H1 (cell line): ENCODE measurements at regions not wholly inside any gene's neighbourhood (a gene's known extent, or its start where the extent isn't known, plus 50 kb on each side); places are given as distances from the start of the nearest gene placed in this dataset.

Experiments
- CTCF ChIA-PET: fragments of 300-600 bp; sonication (Branson Sonifier 250); formaldehyde crosslinking; loops from one replicate; lab custom pipeline; 2021; ENCODE audit not compliant: partially characterized antibody; lab: Charles Lee
- POLR2A ChIA-PET: fragments of 300-600 bp; sonication (Branson Sonifier 250); formaldehyde crosslinking; loops from one replicate; lab custom pipeline; 2021; ENCODE audit warnings: inconsistent platforms; ENCODE audit not compliant: partially characterized antibody; lab: Charles Lee
- DNase-seq, 2 experiments: peaks; one replicate each; pipeline versions ENCODE4 v3.0.0 to v3.0.0-alpha.2; 2010 to 2022; ENCODE audit warnings: low spot score in 2 of 2, low read depth in 1 of 2, mixed read lengths in 1 of 2
- FAIRE-seq: peaks from 2 replicates; lab custom pipeline; 2011; peaks lifted over from hg19 to GRCh38; lab: Jason Lieb, UNC
- H2AFZ ChIP-seq: 2 replicates; pipeline ENCODE4 v1.8.1; 2012; ENCODE audit warnings: low read length, inconsistent platforms
- H2AK5ac ChIP-seq: 2 replicates; pipeline ENCODE4 v1.6.1; 2013; ENCODE audit warnings: low read depth, low read length
- H2BK120ac ChIP-seq: replicated peaks from 2 replicates; pipeline ENCODE3; 2013; ENCODE audit warnings: low read depth, low read length, inconsistent platforms
- H2BK12ac ChIP-seq: 2 replicates; pipeline ENCODE4 v1.6.1; 2013; ENCODE audit warnings: low read depth, low read length
- H2BK15ac ChIP-seq: 2 replicates; pipeline ENCODE4 v1.6.1; 2013; ENCODE audit warnings: low read length
- H2BK20ac ChIP-seq: 2 replicates; pipeline ENCODE4 v1.6.1; 2013; ENCODE audit warnings: low read length
- H2BK5ac ChIP-seq: 2 replicates; pipeline ENCODE4 v1.6.1; 2013; ENCODE audit warnings: low read depth, low read length
- H3K14ac ChIP-seq: 2 replicates; pipeline ENCODE4 v1.6.1; 2013; ENCODE audit warnings: inconsistent platforms; ENCODE audit not compliant: insufficient read length
- H3K18ac ChIP-seq: 2 replicates; pipeline ENCODE4 v1.6.1; 2013; ENCODE audit warnings: low read length; ENCODE audit errors: extremely low read depth
- H3K23ac ChIP-seq: 2 replicates; pipeline ENCODE4 v1.6.1; 2013; ENCODE audit warnings: inconsistent platforms; ENCODE audit not compliant: insufficient read length
- H3K23me2 ChIP-seq: 2 replicates; pipeline ENCODE4 v1.6.1; 2013; ENCODE audit warnings: low read depth, low read length
- H3K27ac ChIP-seq: 2 replicates; pipeline ENCODE4 v1.6.1; 2011; ENCODE audit warnings: low read depth, low read length, inconsistent platforms
- H3K27me3 ChIP-seq, 4 experiments: replicated peaks in 1 of 4; 1 replicate in 1 of 4; 2 replicates in 3 of 4; pipeline versions ENCODE4 v1.6.1 to v1.8.1; 2011 to 2013; ENCODE audit warnings: low read length in 3 of 4, mild to moderate bottlenecking in 3 of 4, inconsistent platforms in 2 of 4, mixed read lengths in 2 of 4, moderate library complexity in 1 of 4; ENCODE audit not compliant: control insufficient read depth in 3 of 4, insufficient read depth in 3 of 4; ENCODE audit errors: extremely low read depth in 1 of 4
- H3K36me3 ChIP-seq, 4 experiments: 2 replicates each; pipeline versions ENCODE4 v1.6.1 to v1.8.1; 2011 to 2013; ENCODE audit warnings: mild to moderate bottlenecking in 4 of 4, low read length in 3 of 4, moderate library complexity in 2 of 4, control low read depth in 1 of 4, inconsistent platforms in 1 of 4; ENCODE audit not compliant: insufficient read depth in 4 of 4, control insufficient read depth in 2 of 4
- H3K4ac ChIP-seq: replicated peaks from 2 replicates; pipeline ENCODE3; 2013; ENCODE audit warnings: low read length, low read depth, mixed read lengths, inconsistent platforms; ENCODE audit not compliant: insufficient read length
- H3K4me1 ChIP-seq, 4 experiments: replicated peaks in 1 of 4; 1 replicate in 1 of 4; 2 replicates in 3 of 4; pipeline versions ENCODE4 v1.6.1 to v1.8.1; 2011 to 2013; ENCODE audit warnings: low read length in 3 of 4, inconsistent platforms in 2 of 4, mixed read lengths in 1 of 4; ENCODE audit not compliant: insufficient read depth in 4 of 4, control insufficient read depth in 3 of 4
- H3K4me2 ChIP-seq, 2 experiments: 2 replicates each; pipeline versions ENCODE4 v1.6.1 to v1.8.1; 2011 to 2013; ENCODE audit warnings: low read depth in 2 of 2, low read length in 2 of 2, control low read depth in 1 of 2, inconsistent platforms in 1 of 2, mild to moderate bottlenecking in 1 of 2; ENCODE audit not compliant: insufficient read depth in 1 of 2
- H3K4me3 ChIP-seq, 4 experiments: fragments of 200-600, 300-600 bp in 1 of 4; sonication (generic), shearing (Covaris generic), sonication (Bioruptor Twin) in 1 of 4; 2 replicates each; pipeline versions ENCODE4 v1.5.1 to v1.8.1; 2011 to 2016; ENCODE audit warnings: low read length in 4 of 4, low read depth in 3 of 4, control low read depth in 2 of 4, inconsistent platforms in 2 of 4, mild to moderate bottlenecking in 2 of 4, mixed read lengths in 1 of 4, moderate library complexity in 1 of 4; ENCODE audit not compliant: insufficient read depth in 2 of 4; ENCODE audit errors: extremely low read depth in 1 of 4
- H3K56ac ChIP-seq: replicated peaks from 2 replicates; pipeline ENCODE3; 2013; ENCODE audit warnings: low read depth, mild to moderate bottlenecking, mixed read lengths, low read length, inconsistent platforms; ENCODE audit not compliant: insufficient read length
- H3K79me1 ChIP-seq: 2 replicates; pipeline ENCODE4 v1.6.1; 2013; ENCODE audit warnings: low read depth, low read length, control low read depth
- H3K79me2 ChIP-seq, 2 experiments: 2 replicates each; pipeline versions ENCODE4 v1.6.1 to v1.8.1; 2012 to 2013; ENCODE audit warnings: low read length in 2 of 2, mild to moderate bottlenecking in 2 of 2, inconsistent platforms in 1 of 2; ENCODE audit not compliant: insufficient read depth in 2 of 2, control insufficient read depth in 1 of 2
- H3K9ac ChIP-seq, 4 experiments: replicated peaks in 1 of 4; 1 replicate in 1 of 4; 2 replicates in 3 of 4; pipeline versions ENCODE4 v1.6.1 to v1.8.1; 2011 to 2013; ENCODE audit warnings: low read depth in 3 of 4, low read length in 3 of 4, control low read depth in 2 of 4, mild to moderate bottlenecking in 2 of 4, moderate library complexity in 2 of 4, inconsistent platforms in 1 of 4; ENCODE audit errors: extremely low read depth in 1 of 4
- H3K9me3 ChIP-seq, 2 experiments: 2 replicates each; pipeline versions ENCODE4 v1.6.1 to v1.8.1; 2012 to 2013; ENCODE audit warnings: mild to moderate bottlenecking in 2 of 2, moderate library complexity in 2 of 2, control low read depth in 1 of 2, inconsistent platforms in 1 of 2, low read depth in 1 of 2, low read length in 1 of 2, mixed read lengths in 1 of 2; ENCODE audit not compliant: insufficient read depth in 2 of 2
- H4K20me1 ChIP-seq, 2 experiments: replicated peaks in 1 of 2; 2 replicates each; pipeline versions ENCODE3 to v1.8.1; 2011 to 2013; ENCODE audit warnings: inconsistent platforms in 2 of 2, low read length in 2 of 2, mild to moderate bottlenecking in 1 of 2; ENCODE audit not compliant: insufficient read depth in 2 of 2, control insufficient read depth in 1 of 2
- H4K5ac ChIP-seq: 2 replicates; pipeline ENCODE4 v1.6.1; 2013; ENCODE audit warnings: low read length, low read depth, mixed read lengths, inconsistent platforms; ENCODE audit not compliant: insufficient read length
- H4K8ac ChIP-seq: 2 replicates; pipeline ENCODE4 v1.8.0; 2013; ENCODE audit warnings: mild to moderate bottlenecking, moderate library complexity, low read length, inconsistent platforms; ENCODE audit not compliant: insufficient read depth; ENCODE audit errors: extremely low read depth
- H4K91ac ChIP-seq: replicated peaks from 2 replicates; pipeline ENCODE3; 2013; ENCODE audit warnings: low read length, mixed read lengths, inconsistent platforms; ENCODE audit not compliant: insufficient read length
- BCL11A ChIP-seq, 2 experiments: IDR thresholded peaks; one replicate each; pipeline ENCODE4 v1.6.1; 2011; ENCODE audit warnings: low read depth in 2 of 2, low read length in 2 of 2, mild to moderate bottlenecking in 2 of 2
- CBX8 ChIP-seq: fragments of 300-800, 300-1000 bp; sonication (generic); IDR thresholded peaks from 2 replicates; pipeline ENCODE4 v1.7.1; 2016; ENCODE audit warnings: low read depth, low read length, borderline replicate concordance
- EGR1 ChIP-seq: IDR thresholded peaks from 2 replicates; pipeline ENCODE4 v1.6.1; 2011; ENCODE audit warnings: low read depth, low read length, borderline replicate concordance
- EZH2 ChIP-seq: fragments of 200-600 bp; sonication (generic); IDR thresholded peaks from 2 replicates; pipeline ENCODE4 v1.7.1; 2012; ENCODE audit warnings: low read depth, mild to moderate bottlenecking, moderate library complexity, low read length, inconsistent platforms; ENCODE audit not compliant: severe bottlenecking
- GTF2F1 ChIP-seq: IDR thresholded peaks from 2 replicates; pipeline ENCODE4 v1.6.1; 2012; ENCODE audit warnings: low read depth, low read length, improper control_type of control experiment, borderline replicate concordance
- HDAC6 ChIP-seq: IDR thresholded peaks from one replicate; pipeline ENCODE4 v1.7.1; 2012; ENCODE audit warnings: low read depth, mild to moderate bottlenecking, inconsistent platforms, low read length, moderate library complexity
- NANOG ChIP-seq: IDR thresholded peaks from 2 replicates; pipeline ENCODE4 v1.6.1; 2011; ENCODE audit warnings: low read length, low read depth, mild to moderate bottlenecking, inconsistent platforms; ENCODE audit not compliant: insufficient read depth, poor library complexity, severe bottlenecking
- SAP30 ChIP-seq: fragments of 300-600 bp; sonication (generic); IDR thresholded peaks from 2 replicates; pipeline ENCODE4 v1.7.1; 2012; ENCODE audit warnings: low read length, moderate library complexity, mild to moderate bottlenecking, inconsistent platforms; ENCODE audit not compliant: insufficient read depth, insufficient replicate concordance
- WGBS, 2 experiments: shearing (Covaris generic) in 1 of 2; methylation state at CpG; one replicate each; pipeline versions ENCODE4 v1.1.6 to v1.1.7; 2013 to 2015; ENCODE audit warnings: low lambda C conversion rate in 2 of 2, mixed read lengths in 2 of 2, inconsistent platforms in 1 of 2, low coverage in 1 of 2, missing lambda C conversion rate in 1 of 2; ENCODE audit not compliant: insufficient replicate concordance in 2 of 2, insufficient coverage in 1 of 2, insufficient read length in 1 of 2; ENCODE audit errors: extremely low coverage in 1 of 2, missing lambda C conversion rate in 1 of 2; 5-methylcytosine and 5-hydroxymethylcytosine counted together

DNA sequence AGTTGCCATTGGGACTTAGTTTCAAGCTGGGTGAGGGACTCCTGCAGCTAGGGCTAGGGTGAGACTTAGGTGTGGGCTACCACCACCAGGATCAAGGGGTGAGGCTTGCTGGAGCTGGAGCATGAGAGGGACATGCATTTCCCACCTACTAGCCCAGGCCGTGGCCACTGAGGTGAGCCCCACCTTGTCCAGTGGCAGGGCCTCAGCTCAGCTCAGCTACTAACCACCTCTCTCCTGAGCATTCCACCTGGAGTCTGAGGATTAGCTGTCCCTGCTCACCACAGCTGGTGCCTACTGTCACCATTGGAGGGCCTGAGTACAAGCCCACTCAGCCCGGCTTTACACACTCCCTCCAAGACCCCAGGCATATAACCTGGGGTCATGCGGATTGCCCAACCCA is 62.6 kb upstream of the MAGEH1 start:
- no peak overlapping the region for H2BK20ac ChIP-seq
- no peaks in the 10 kb centered on the region for H3K36me3 ChIP-seq
- no peaks in the 10 kb centered on the region for H3K79me2 ChIP-seq
- no peak overlapping the region for H2AFZ ChIP-seq
- H3K56ac ChIP-seq = no peak overlapping the region
- CTCF ChIA-PET = no interaction called here
- no peak overlapping the region for H2BK5ac ChIP-seq
- no peak overlapping the region for H2BK120ac ChIP-seq
- H2BK15ac ChIP-seq = no peak overlapping the region
- FAIRE-seq (no peak), DNase-seq (no peak)
- peaks cover 4 to 41% of the 10 kb centered on the region in 2 experiments; a peak in 2 of 4 replicates for H3K9me3 ChIP-seq
- H3K79me1 ChIP-seq = no peaks in the 10 kb centered on the region
- no peak overlapping the region for H3K4ac ChIP-seq
- H4K5ac ChIP-seq = no peak overlapping the region
- H3K4me2 ChIP-seq = no peak overlapping the region
- no peak overlapping the region for H3K18ac ChIP-seq
- WGBS, 2 experiments = 100% methylated on average over 1 of the region's 3 CpGs; no CpG with 5 or more reads in 1 of the 2 experiments
- H4K8ac ChIP-seq = no peak overlapping the region
- no peak overlapping the region for H3K14ac ChIP-seq
- H3K27ac ChIP-seq = no peak overlapping the region
- no peak overlapping the region for H3K9ac ChIP-seq
- POLR2A ChIA-PET = no interaction called here
- H4K91ac ChIP-seq = no peak overlapping the region
- H3K27me3 ChIP-seq = no peaks in the 10 kb centered on the region
- no peaks in the 10 kb centered on the region for H3K23me2 ChIP-seq
- no peak overlapping the region for H2BK12ac ChIP-seq
- no peak overlapping the region for H3K4me3 ChIP-seq
- H4K20me1 ChIP-seq = no peaks in the 10 kb centered on the region
- no peak overlapping the region for H3K23ac ChIP-seq
- no peaks in the 10 kb centered on the region for H3K4me1 ChIP-seq
- no peak overlapping the region for H2AK5ac ChIP-seq
- TF ChIP-seq NANOG = no peak
- TF ChIP-seq BCL11A (IDR thresholded peaks at IDR 0.05; ENCODE audit: low read depth in 2 of 2, low read length in 2 of 2) = no peak
- TF ChIP-seq CBX8 = no peak
- TF ChIP-seq HDAC6 = no peak
- no peak for TF ChIP-seq EGR1
- TF ChIP-seq GTF2F1 = no peak
- no peak for TF ChIP-seq EZH2
- TF ChIP-seq SAP30 = no peak
